A549 (cell line): ENCODE measurements at regions not wholly inside any gene's neighbourhood (a gene's known extent, or its start where the extent isn't known, plus 50 kb on each side); places are given as distances from the start of the nearest gene placed in this dataset.

Experiments used
- ATAC-seq, 2 experiments: fragments of 200-7000 bp in 1 of 2; fragments of >200 bp in 1 of 2; cut with Nextera tagmentation in 1 of 2; cut with Tn5 transposase in 1 of 2; 3 replicates each; pipeline versions ENCODE4 v1.8.0 to v1.9.1; 2018 to 2020; ENCODE audit warnings: mild to moderate bottlenecking in 1 of 2, moderate library complexity in 1 of 2
- CTCF ChIA-PET: fragments of 300-600 bp; sonication (Branson Sonifier 250); formaldehyde crosslinking; extraction: SDS; loops from one replicate; lab custom pipeline; 2021; ENCODE audit warnings: antibody characterized with exemption, inconsistent platforms; lab: Yijun Ruan, JAX
- POLR2A ChIA-PET: fragments of 350-600 bp; formaldehyde crosslinking; extraction: SDS; loops from one replicate; lab custom pipeline; 2021; ENCODE audit warnings: antibody characterized with exemption, inconsistent platforms; lab: Yijun Ruan, JAX
- DNase-seq, 2 experiments: peaks; one replicate each; pipeline versions ENCODE4 v3.0.0 to v3.0.0-alpha.2; 2011 to 2016; ENCODE audit warnings: low read depth in 1 of 2, low spot score in 1 of 2
- FAIRE-seq: peaks from 2 replicates; lab custom pipeline; 2011; peaks lifted over from hg19 to GRCh38; lab: Jason Lieb, UNC
- H3K27ac ChIP-seq, 2 experiments: fragments of >200 bp; sonication (Bioruptor Twin); formaldehyde crosslinking; 3 replicates each; pipeline ENCODE4 v1.5.1; 2016 to 2017
- H3K4me1 ChIP-seq: fragments of >200 bp; sonication (Bioruptor Twin); formaldehyde crosslinking; 3 replicates; pipeline ENCODE4 v1.6.1; 2016
- H3K4me2 ChIP-seq: fragments of >200 bp; sonication (Bioruptor Twin); formaldehyde crosslinking; 3 replicates; pipeline ENCODE4 v1.6.1; 2016
- H3K4me3 ChIP-seq: fragments of >200 bp; sonication (Bioruptor Twin); formaldehyde crosslinking; 3 replicates; pipeline ENCODE4 v1.5.1; 2016
- H3K9me3 ChIP-seq: fragments of >200 bp; sonication (Bioruptor Twin); formaldehyde crosslinking; 3 replicates; pipeline ENCODE4 v1.6.1; 2016
- CBX2 ChIP-seq: fragments of 200-600 bp; sonication (generic); IDR thresholded peaks from 2 replicates; pipeline ENCODE4 v1.6.1; 2016; ENCODE audit warnings: low read depth, mild to moderate bottlenecking, borderline replicate concordance
- CHD2 ChIP-seq: fragments of 150-350 bp; IDR thresholded peaks from 2 replicates; pipeline ENCODE4 v1.6.1; 2014; ENCODE audit warnings: low read length; ENCODE audit not compliant: partially characterized antibody
- FOSB ChIP-seq: fragments of 250-450 bp; sonication (Bioruptor Pico); IDR thresholded peaks from 2 replicates; pipeline ENCODE4 v1.5.0; 2020; ENCODE audit warnings: mild to moderate bottlenecking, moderate library complexity
- FOSL2 ChIP-seq, 2 experiments: fragments of 450-650 bp in 1 of 2; fragments of >200 bp in 1 of 2; sonication (Bioruptor Twin) in 1 of 2; formaldehyde crosslinking; IDR thresholded peaks; 2 replicates each; pipeline versions ENCODE4 v1.5.0 to v1.6.1; 2016 to 2020; ENCODE audit warnings: mild to moderate bottlenecking in 1 of 2, moderate library complexity in 1 of 2
- HEYL ChIP-seq: fragments of 250-450 bp; sonication (Bioruptor Pico); IDR thresholded peaks from 2 replicates; pipeline ENCODE4 v1.8.0; 2021; ENCODE audit warnings: mild to moderate bottlenecking, moderate library complexity
- HOXA7 ChIP-seq: fragments of 250-450 bp; sonication (Bioruptor Pico); IDR thresholded peaks from 2 replicates; pipeline ENCODE4 v1.5.0; 2020; ENCODE audit warnings: mild to moderate bottlenecking, moderate library complexity
- KDM1A ChIP-seq: fragments of 200-600 bp; sonication (generic); IDR thresholded peaks from 2 replicates; pipeline ENCODE4 v1.6.1; 2016; ENCODE audit warnings: low read depth, mild to moderate bottlenecking
- MAFK ChIP-seq: fragments of 450-650 bp; IDR thresholded peaks from 2 replicates; pipeline ENCODE4 v1.6.1; 2014; ENCODE audit not compliant: partially characterized antibody
- MAX ChIP-seq: IDR thresholded peaks from 2 replicates; pipeline ENCODE4 v1.6.1; 2012
- PHF8 ChIP-seq: fragments of 200-600 bp; sonication (generic); IDR thresholded peaks from 2 replicates; pipeline ENCODE4 v1.6.1; 2016; ENCODE audit warnings: low read depth, mild to moderate bottlenecking, antibody characterized with exemption, moderate library complexity, borderline replicate concordance
- POLR2A ChIP-seq: IDR thresholded peaks from 2 replicates; pipeline ENCODE4 v1.6.1; 2012; ENCODE audit warnings: mild to moderate bottlenecking, low read length
- RCOR1 ChIP-seq: fragments of 150-350 bp; IDR thresholded peaks from 2 replicates; pipeline ENCODE4 v1.6.1; 2014; ENCODE audit warnings: antibody characterized with exemption, low read length, low read depth
- REST ChIP-seq: fragments of 200-600 bp; sonication (generic); IDR thresholded peaks from 2 replicates; pipeline ENCODE4 v1.6.1; 2016; ENCODE audit warnings: antibody characterized with exemption, mild to moderate bottlenecking, moderate library complexity
- RNF2 ChIP-seq: fragments of 200-600 bp; sonication (generic); IDR thresholded peaks from 2 replicates; pipeline ENCODE4 v1.6.1; 2016; ENCODE audit warnings: low read depth, mild to moderate bottlenecking, antibody characterized with exemption, moderate library complexity, borderline replicate concordance
- SMC3 ChIP-seq: fragments of >200 bp; sonication (Bioruptor Twin); formaldehyde crosslinking; IDR thresholded peaks from 3 replicates; pipeline ENCODE4 v1.6.1; 2018; ENCODE audit warnings: inconsistent platforms
- SREBF2 ChIP-seq: fragments of 450-650 bp; IDR thresholded peaks from 2 replicates; pipeline ENCODE4 v1.6.1; 2014; ENCODE audit warnings: mild to moderate bottlenecking, moderate library complexity
- TFCP2L1 ChIP-seq: fragments of 250-450 bp; sonication (Bioruptor Pico); IDR thresholded peaks from 2 replicates; pipeline ENCODE4 v1.5.0; 2021; ENCODE audit warnings: mild to moderate bottlenecking
- TP53 ChIP-seq: fragments of 250-450 bp; sonication (Bioruptor Pico); IDR thresholded peaks from 2 replicates; pipeline ENCODE4 v1.5.0; 2021; ENCODE audit warnings: mild to moderate bottlenecking, moderate library complexity
- USF2 ChIP-seq: fragments of 450-650 bp; IDR thresholded peaks from 2 replicates; pipeline ENCODE4 v1.6.1; 2014; ENCODE audit warnings: antibody characterized with exemption
- ZC3H11A ChIP-seq: fragments of 450-650 bp; IDR thresholded peaks from 2 replicates; pipeline ENCODE4 v1.6.1; 2014; ENCODE audit warnings: antibody characterized with exemption, mild to moderate bottlenecking
- ZSCAN20 ChIP-seq: fragments of 250-450 bp; sonication (Bioruptor Pico); IDR thresholded peaks from 2 replicates; pipeline ENCODE4 v1.8.0; 2022; ENCODE audit warnings: mild to moderate bottlenecking, moderate library complexity
- WGBS: methylation state at CpG from one replicate; pipeline ENCODE4 v1.1.6; 2017; ENCODE audit errors: missing lambda C conversion rate; 5-methylcytosine and 5-hydroxymethylcytosine counted together
- TF ChIP-seq, protein P1 (sequence below): fragments of >200 bp; sonication (Bioruptor Twin); formaldehyde crosslinking; IDR thresholded peaks from 3 replicates; pipeline ENCODE4 v1.5.1; 2016
- TF ChIP-seq, protein P2 (sequence below): fragments of 250-450 bp; sonication (Bioruptor Pico); IDR thresholded peaks from 2 replicates; pipeline ENCODE4 v1.5.0; 2020; ENCODE audit warnings: low read depth, mild to moderate bottlenecking, moderate library complexity

GRCh38 chr2:183250472-183250871, 126.2 kb downstream of the NUP35 start:
- Histone ChIP-seq H3K4me3 (no peak overlapping the region), H3K9me3 (no peaks in the 10 kb centered on the region), H3K27ac (no peak overlapping the region), H3K4me2 (no peak overlapping the region), H3K4me1 (no peaks in the 10 kb centered on the region)
- FAIRE-seq (no peak), ATAC-seq (no peak), DNase-seq (no peak)
- no peak for TF ChIP-seq FOSL2 (IDR thresholded peaks at IDR 0.05)
- TF ChIP-seq FOSL2 (CRISPR knock-in tag; IDR thresholded peaks at IDR 0.05), result no peak
- no peak for TF ChIP-seq KDM1A
- no peak for TF ChIP-seq USF2
- no peak for TF ChIP-seq RCOR1
- no peak for TF ChIP-seq SMC3
- TF ChIP-seq, protein P1, sequence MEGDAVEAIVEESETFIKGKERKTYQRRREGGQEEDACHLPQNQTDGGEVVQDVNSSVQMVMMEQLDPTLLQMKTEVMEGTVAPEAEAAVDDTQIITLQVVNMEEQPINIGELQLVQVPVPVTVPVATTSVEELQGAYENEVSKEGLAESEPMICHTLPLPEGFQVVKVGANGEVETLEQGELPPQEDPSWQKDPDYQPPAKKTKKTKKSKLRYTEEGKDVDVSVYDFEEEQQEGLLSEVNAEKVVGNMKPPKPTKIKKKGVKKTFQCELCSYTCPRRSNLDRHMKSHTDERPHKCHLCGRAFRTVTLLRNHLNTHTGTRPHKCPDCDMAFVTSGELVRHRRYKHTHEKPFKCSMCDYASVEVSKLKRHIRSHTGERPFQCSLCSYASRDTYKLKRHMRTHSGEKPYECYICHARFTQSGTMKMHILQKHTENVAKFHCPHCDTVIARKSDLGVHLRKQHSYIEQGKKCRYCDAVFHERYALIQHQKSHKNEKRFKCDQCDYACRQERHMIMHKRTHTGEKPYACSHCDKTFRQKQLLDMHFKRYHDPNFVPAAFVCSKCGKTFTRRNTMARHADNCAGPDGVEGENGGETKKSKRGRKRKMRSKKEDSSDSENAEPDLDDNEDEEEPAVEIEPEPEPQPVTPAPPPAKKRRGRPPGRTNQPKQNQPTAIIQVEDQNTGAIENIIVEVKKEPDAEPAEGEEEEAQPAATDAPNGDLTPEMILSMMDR, result no peak
- TF ChIP-seq PHF8, result no peak
- TF ChIP-seq ZSCAN20, result no peak
- TF ChIP-seq TP53 (CRISPR knock-in tag), result no peak
- no peak for TF ChIP-seq MAX
- TF ChIP-seq RNF2, result no peak
- no peak for TF ChIP-seq HEYL (CRISPR knock-in tag)
- no peak for TF ChIP-seq TFCP2L1 (CRISPR knock-in tag)
- WGBS, result 76% methylated on average over 3 of the region's 3 CpGs
- POLR2A ChIA-PET, result no interaction called here
- CTCF ChIA-PET, result interaction anchor here (1.0 kb wide), 1 partner anchor 37 kb away, joined by 3 read pairs; no protein-coding TSS in a partner anchor

- POLR2A ChIA-PET, result no interaction called here
- no peak for FAIRE-seq
Measured at GRCh38 chr2:183253441-183254130, 129.3 kb downstream of the NUP35 start.

DNA sequence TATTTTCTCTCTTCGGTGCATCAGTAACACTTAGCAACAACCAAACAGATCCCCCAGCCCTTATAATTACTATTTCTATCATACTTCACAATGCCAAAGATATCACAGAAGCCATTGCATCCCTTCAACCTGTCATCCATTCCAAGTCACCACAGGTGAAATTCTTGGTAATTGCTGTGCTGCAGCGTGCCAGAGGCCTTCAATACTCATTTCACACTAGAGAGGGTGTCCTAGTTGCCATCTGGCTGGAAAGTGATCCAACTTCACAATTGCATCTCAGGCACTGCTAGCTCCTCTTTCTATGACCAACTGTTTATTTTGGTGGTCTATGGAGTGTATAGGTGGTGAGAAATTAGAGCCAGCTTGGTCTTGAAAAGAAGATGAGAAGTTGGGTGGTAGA, 131.2 kb downstream of the NUP35 start:
- CTCF ChIA-PET, result no interaction called here
- 79% methylated on average over 2 of the region's 2 CpGs for WGBS

More at GRCh38 chr2:183253441-183254130, 129.3 kb downstream of the NUP35 start:
- no peaks in the 10 kb centered on the region for H3K9me3 ChIP-seq
- TF ChIP-seq MAX (no peak), MAFK (no peak), CHD2 (no peak)
- CTCF ChIA-PET, result no interaction called here
- no peak overlapping the region for H3K4me2 ChIP-seq
- ATAC-seq (no peak), DNase-seq (no peak)
- H3K27ac ChIP-seq, result no peak overlapping the region
- WGBS, result 89% methylated on average over 14 of the region's 14 CpGs
- H3K4me3 ChIP-seq, result no peak overlapping the region
- no peaks in the 10 kb centered on the region for H3K4me1 ChIP-seq

GRCh38 chr2:183259921-183260320, 135.7 kb downstream of the NUP35 start:
- no peaks in the 10 kb centered on the region for H3K9me3 ChIP-seq
- H3K4me1 ChIP-seq, result no peaks in the 10 kb centered on the region
- no peak for DNase-seq
- H3K27ac ChIP-seq, result no peak overlapping the region
- H3K4me2 ChIP-seq, result no peak overlapping the region
- FAIRE-seq, result no peak
- no peak overlapping the region for H3K4me3 ChIP-seq
- ATAC-seq, result no peak
- 55% methylated on average over 1 of the region's 1 CpG for WGBS
- CTCF ChIA-PET, result no interaction called here
- POLR2A ChIA-PET, result no interaction called here
- TF ChIP-seq REST (no peak), CBX2 (no peak), FOSB (no peak), HEYL (CRISPR knock-in tag) (no peak), POLR2A (no peak), SREBF2 (no peak), ZC3H11A (no peak), ZSCAN20 (no peak)
- TF ChIP-seq, protein P2, sequence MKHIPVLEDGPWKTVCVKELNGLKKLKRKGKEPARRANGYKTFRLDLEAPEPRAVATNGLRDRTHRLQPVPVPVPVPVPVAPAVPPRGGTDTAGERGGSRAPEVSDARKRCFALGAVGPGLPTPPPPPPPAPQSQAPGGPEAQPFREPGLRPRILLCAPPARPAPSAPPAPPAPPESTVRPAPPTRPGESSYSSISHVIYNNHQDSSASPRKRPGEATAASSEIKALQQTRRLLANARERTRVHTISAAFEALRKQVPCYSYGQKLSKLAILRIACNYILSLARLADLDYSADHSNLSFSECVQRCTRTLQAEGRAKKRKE (CRISPR knock-in tag), result no peak

More for the DNA sequence above, 131.2 kb downstream of the NUP35 start:
- POLR2A ChIA-PET, result no interaction called here
- Histone ChIP-seq H3K27ac (no peak overlapping the region), H3K4me1 (no peaks in the 10 kb centered on the region), H3K9me3 (no peaks in the 10 kb centered on the region), H3K4me2 (no peak overlapping the region), H3K4me3 (no peak overlapping the region)
- FAIRE-seq, result no peak
- no peak for ATAC-seq
- no peak for DNase-seq
- TF ChIP-seq TFCP2L1 (CRISPR knock-in tag) (no peak), HOXA7 (CRISPR knock-in tag) (no peak), CHD2 (no peak), CBX2 (no peak)
